ENCODE measurements at regions not wholly inside any gene's neighbourhood (a gene's known extent, or its start where the extent isn't known, plus 50 kb on each side); places are given as distances from the start of the nearest gene placed in this dataset.

DNA sequence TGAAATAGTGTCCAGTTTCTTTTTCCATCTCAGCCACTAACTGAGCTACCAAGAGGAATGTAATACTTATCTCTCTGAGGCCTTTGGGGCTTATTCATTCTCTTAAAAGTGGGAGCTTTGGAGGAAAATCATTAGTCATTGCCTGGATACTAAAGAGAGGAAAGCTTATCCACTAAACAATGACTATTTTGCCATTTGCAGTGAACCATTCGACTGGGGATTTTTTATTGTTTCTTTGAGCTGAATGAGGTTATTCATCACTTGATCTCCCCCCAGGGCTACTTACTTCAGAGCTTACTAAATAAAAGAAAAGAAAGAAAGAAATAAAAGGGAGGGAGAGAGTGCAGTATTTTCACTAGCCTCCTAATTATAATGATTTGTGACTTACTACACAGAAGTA is 1329.5 kb upstream of the TENM3 start:
- TF ChIP-seq, protein P1, sequence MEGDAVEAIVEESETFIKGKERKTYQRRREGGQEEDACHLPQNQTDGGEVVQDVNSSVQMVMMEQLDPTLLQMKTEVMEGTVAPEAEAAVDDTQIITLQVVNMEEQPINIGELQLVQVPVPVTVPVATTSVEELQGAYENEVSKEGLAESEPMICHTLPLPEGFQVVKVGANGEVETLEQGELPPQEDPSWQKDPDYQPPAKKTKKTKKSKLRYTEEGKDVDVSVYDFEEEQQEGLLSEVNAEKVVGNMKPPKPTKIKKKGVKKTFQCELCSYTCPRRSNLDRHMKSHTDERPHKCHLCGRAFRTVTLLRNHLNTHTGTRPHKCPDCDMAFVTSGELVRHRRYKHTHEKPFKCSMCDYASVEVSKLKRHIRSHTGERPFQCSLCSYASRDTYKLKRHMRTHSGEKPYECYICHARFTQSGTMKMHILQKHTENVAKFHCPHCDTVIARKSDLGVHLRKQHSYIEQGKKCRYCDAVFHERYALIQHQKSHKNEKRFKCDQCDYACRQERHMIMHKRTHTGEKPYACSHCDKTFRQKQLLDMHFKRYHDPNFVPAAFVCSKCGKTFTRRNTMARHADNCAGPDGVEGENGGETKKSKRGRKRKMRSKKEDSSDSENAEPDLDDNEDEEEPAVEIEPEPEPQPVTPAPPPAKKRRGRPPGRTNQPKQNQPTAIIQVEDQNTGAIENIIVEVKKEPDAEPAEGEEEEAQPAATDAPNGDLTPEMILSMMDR (IDR thresholded peaks at IDR 0.05), result no peak
- no peak for TF ChIP-seq POLR2A (IDR thresholded peaks at IDR 0.05)
